Stimulated activated naive CD8-positive, alpha-beta T cell treated with anti-CD3 and anti-CD28 coated beads, Interleukin-15, amount 100 ng/mL, for 72 hours (primary cell): ENCODE measurements at regions not wholly inside any gene's neighbourhood (a gene's known extent, or its start where the extent isn't known, plus 50 kb on each side); places are given as distances from the start of the nearest gene placed in this dataset.

Experiments used
- ATAC-seq: fragments of 150-1000 bp; cut with Tn5 transposase; 2 replicates; pipeline ENCODE4 v1.10.0; 2021; ENCODE audit warnings: mild to moderate bottlenecking, moderate library complexity
- DNase-seq, 2 donors: peaks; one replicate each; pipeline ENCODE4 v3.0.0; 2021 to 2022
- H3K27ac Mint-ChIP-seq, 2 donors: one replicate each; pipeline ENCODE4 v1.8.0; 2022; ENCODE audit warnings: mild to moderate bottlenecking in 2 of 2, mixed read lengths in 2 of 2, moderate library complexity in 2 of 2
- H3K27me3 Mint-ChIP-seq: one replicate; pipeline ENCODE4 v1.8.0; 2022; ENCODE audit warnings: mixed read lengths
- H3K4me1 Mint-ChIP-seq: one replicate; pipeline ENCODE4 v1.8.0; 2022; ENCODE audit warnings: mild to moderate bottlenecking, mixed read lengths
- H3K4me3 Mint-ChIP-seq, 2 donors: one replicate each; pipeline ENCODE4 v1.8.0; 2022; ENCODE audit warnings: mild to moderate bottlenecking in 2 of 2, mixed read lengths in 2 of 2, moderate library complexity in 1 of 2
- H3K9me3 Mint-ChIP-seq, 2 donors: one replicate each; pipeline ENCODE4 v1.8.0; 2022; ENCODE audit warnings: mixed read lengths in 2 of 2

- Mint-ChIP-seq H3K27ac (no peak overlapping the region), H3K27me3 (no peaks in the 10 kb centered on the region), H3K4me3 (no peak overlapping the region), H3K9me3 (no peaks in the 10 kb centered on the region), H3K4me1 (no peaks in the 10 kb centered on the region)
- DNase-seq, result no peak
- ATAC-seq, result no peak
Measured at GRCh38 chr6:95249661-95250060, 327.7 kb upstream of the MANEA start.

DNA sequence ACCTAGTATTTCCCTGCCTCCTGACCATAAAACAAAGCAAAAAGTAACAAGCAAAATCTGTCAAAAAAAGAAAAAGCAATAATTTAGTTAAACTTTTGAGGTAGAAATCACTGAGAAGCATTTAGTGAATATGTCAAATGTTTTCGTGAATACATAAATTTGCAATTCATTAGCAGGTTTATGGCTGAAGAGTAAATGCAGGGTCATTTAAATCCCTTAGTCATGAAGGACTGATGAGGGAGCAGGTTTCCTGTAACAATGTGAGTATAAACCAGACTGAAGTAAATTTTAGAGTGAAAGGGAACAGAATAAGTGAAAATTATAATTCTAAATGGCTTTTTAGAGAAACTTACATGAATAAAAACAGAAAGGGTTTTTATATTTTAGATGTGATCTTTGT lies 313.5 kb upstream of the MANEA start:
- Mint-ChIP-seq H3K9me3 (no peaks in the 10 kb centered on the region), H3K27ac (no peak overlapping the region), H3K4me3 (no peak overlapping the region), H3K4me1 (no peaks in the 10 kb centered on the region), H3K27me3 (no peaks in the 10 kb centered on the region)
- ATAC-seq, result no peak
- no peak for DNase-seq

DNA sequence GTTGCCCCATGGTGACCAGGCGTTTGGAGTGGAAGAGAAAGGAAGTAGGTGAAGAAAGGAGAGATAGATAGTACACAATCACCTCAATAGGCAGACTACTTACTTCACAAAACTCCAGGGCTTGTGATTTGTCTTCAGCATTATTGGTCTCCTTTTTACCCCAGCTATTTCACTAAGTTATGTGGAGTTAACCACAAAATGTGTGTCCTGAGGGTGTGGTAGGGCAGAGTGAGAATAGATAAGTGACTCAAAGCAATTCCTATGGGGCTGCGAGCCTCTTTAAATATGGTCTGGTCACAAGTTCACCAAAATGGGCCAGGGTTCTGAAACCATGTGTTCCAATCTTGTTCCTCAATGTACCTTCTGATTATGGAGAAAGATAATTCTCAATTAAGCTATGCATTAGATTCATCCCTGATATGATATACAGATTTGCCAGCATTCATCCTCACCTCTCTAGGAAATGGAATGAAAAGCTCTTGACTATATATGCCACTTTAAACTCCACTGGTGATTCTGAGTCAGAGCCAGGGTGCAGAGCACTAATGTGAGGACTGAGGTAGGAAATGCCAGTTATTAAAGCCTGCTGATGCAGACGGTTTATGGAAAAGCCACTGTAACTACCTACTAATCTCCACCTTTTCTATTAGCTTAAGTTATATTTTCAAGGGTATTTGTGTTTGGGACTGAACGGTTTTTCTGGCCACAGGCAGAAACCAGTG lies 310.6 kb upstream of the MANEA start:
- Mint-ChIP-seq H3K27ac (no peak overlapping the region), H3K4me3 (no peak overlapping the region), H3K27me3 (no peaks in the 10 kb centered on the region), H3K9me3 (no peaks in the 10 kb centered on the region), H3K4me1 (no peaks in the 10 kb centered on the region)
- DNase-seq (no peak), ATAC-seq (no peak)

DNA sequence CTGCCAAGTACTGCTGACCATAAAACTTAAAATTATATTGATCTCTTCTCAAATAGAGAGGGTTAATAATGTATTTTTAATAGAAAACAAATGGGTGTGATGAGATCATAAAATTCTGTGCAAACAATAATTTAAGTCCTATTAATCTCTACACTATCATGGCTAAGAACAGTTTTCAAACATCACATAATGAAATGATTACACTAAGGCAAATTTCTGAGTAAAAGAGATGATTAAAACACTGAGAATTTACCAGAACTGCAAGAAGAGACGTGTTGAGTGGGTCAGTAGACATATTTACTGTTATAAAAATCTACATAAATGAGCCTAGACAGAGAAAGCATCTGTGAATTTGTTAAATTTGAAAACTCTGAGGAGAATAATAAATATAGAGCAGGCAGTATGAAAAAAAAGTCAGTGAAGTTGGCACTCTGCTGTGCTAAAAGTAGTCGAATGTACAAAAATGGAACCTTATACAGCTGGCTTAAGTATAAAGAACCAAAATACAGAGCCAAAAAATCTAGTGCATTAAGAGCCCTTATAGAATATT lies 302.6 kb upstream of the MANEA start:
- no peak for DNase-seq
- peaks cover 0 to 11% of the 10 kb centered on the region in 2 donors for H3K9me3 Mint-ChIP-seq
- no peak overlapping the region for H3K27ac Mint-ChIP-seq
- no peak overlapping the region for H3K4me3 Mint-ChIP-seq
- ATAC-seq, result no peak
- no peaks in the 10 kb centered on the region for H3K27me3 Mint-ChIP-seq
- H3K4me1 Mint-ChIP-seq, result no peaks in the 10 kb centered on the region

- Mint-ChIP-seq H3K27ac (no peak overlapping the region), H3K4me3 (no peak overlapping the region), H3K27me3 (no peaks in the 10 kb centered on the region), H3K9me3 (peaks cover 0 to 11% of the 10 kb centered on the region in 2 donors), H3K4me1 (no peaks in the 10 kb centered on the region)
- DNase-seq (no peak), ATAC-seq (no peak)
Measured at GRCh38 chr6:95279616-95280015, 297.7 kb upstream of the MANEA start.

DNA sequence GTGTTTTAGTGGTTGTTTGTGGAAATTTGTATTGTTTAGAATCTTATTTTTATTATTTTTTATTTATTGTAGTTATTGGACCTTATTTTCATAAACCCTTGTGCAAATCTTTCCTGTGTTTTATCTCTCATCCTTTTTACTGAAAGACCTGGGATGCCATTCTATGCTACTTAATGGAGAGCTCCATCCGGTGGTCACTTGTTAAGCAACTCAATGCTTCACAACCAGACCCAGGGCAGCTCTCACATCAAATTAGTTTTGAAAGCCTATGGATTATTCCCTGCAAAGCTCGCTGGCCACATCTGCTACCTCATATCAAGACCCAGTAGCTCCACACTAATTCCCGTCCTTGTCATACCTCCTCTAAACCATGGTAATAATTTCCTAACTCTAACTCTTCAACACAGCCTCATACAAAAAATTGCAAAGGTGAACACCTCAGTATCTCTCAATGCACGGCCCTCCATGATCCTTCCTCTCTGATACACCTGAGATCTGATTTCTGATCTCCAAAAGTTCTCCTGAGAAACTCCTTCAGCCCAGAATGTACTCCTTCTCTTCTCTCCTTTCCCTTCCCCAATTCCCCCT lies 296.6 kb upstream of the MANEA start:
- H3K4me1 Mint-ChIP-seq, result no peaks in the 10 kb centered on the region
- ATAC-seq, result no peak
- DNase-seq, result no peak
- H3K4me3 Mint-ChIP-seq, result no peak overlapping the region
- H3K27me3 Mint-ChIP-seq, result no peaks in the 10 kb centered on the region
- peaks cover 0 to 11% of the 10 kb centered on the region in 2 donors for H3K9me3 Mint-ChIP-seq
- peak overlapping the region in 1 of 2 donors; percentile 21 for H3K27ac Mint-ChIP-seq

- no peaks in the 10 kb centered on the region for H3K27me3 Mint-ChIP-seq
- no peaks in the 10 kb centered on the region for H3K9me3 Mint-ChIP-seq
- no peaks in the 10 kb centered on the region for H3K4me1 Mint-ChIP-seq
- no peak overlapping the region for H3K27ac Mint-ChIP-seq
- no peak for DNase-seq
- no peak overlapping the region for H3K4me3 Mint-ChIP-seq
- no peak for ATAC-seq
Measured at GRCh38 chr6:95285881-95286280, 291.5 kb upstream of the MANEA start.

GRCh38 chr6:95286874-95287273 lies 290.5 kb upstream of the MANEA start:
- no peaks in the 10 kb centered on the region for H3K4me1 Mint-ChIP-seq
- no peaks in the 10 kb centered on the region for H3K9me3 Mint-ChIP-seq
- H3K4me3 Mint-ChIP-seq, result no peak overlapping the region
- DNase-seq (no peak), ATAC-seq (no peak)
- H3K27me3 Mint-ChIP-seq, result no peaks in the 10 kb centered on the region
- no peak overlapping the region for H3K27ac Mint-ChIP-seq

GRCh38 chr6:95288251-95288650 lies 289.1 kb upstream of the MANEA start:
- Mint-ChIP-seq H3K27ac (no peak overlapping the region), H3K4me1 (no peaks in the 10 kb centered on the region), H3K9me3 (no peaks in the 10 kb centered on the region), H3K4me3 (no peak overlapping the region), H3K27me3 (no peaks in the 10 kb centered on the region)
- DNase-seq, result no peak
- ATAC-seq, result no peak

DNA sequence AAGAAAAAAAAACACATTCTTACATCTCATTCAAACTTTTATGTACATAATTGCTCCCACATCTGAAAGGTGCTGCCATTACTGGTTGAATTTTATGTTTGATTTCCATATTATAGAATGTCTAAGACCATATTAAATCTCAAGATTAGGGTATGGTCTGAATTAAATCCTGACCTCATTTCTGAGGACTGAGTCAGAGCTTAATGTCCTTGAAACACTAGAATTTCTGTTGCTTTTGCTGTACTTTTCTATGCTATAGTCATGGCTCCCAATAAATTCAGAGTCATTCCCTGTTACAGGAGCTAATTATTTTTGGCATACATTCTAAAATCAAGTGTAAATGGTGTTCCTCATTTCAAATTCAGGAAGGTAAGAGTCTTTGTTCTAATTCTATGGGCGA lies 285.3 kb upstream of the MANEA start:
- DNase-seq (no peak), ATAC-seq (no peak)
- Mint-ChIP-seq H3K9me3 (no peaks in the 10 kb centered on the region), H3K27ac (no peak overlapping the region), H3K27me3 (no peaks in the 10 kb centered on the region), H3K4me1 (no peaks in the 10 kb centered on the region), H3K4me3 (no peak overlapping the region)

DNA sequence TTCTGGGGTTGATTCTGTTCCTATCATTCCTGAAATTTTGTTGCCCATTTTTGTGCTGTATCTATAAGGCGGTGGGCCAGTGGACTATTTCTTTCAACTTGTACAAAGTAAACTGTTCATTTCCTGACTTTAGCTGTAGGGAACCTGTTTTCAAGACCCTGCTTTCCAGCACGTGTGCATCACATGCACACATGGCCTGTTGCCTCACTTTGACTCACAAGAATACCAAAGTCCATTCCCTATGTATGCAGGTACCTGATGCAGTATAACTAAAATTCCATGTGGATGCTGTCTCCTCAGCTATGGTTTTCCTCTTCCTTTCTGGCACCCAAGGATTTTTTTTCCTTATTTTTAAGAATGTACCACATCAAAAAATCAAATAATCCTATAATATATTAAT lies 284.1 kb upstream of the MANEA start:
- no peak for ATAC-seq
- Mint-ChIP-seq H3K4me3 (no peak overlapping the region), H3K9me3 (no peaks in the 10 kb centered on the region), H3K27me3 (no peaks in the 10 kb centered on the region), H3K4me1 (no peaks in the 10 kb centered on the region), H3K27ac (no peak overlapping the region)
- no peak for DNase-seq

DNA sequence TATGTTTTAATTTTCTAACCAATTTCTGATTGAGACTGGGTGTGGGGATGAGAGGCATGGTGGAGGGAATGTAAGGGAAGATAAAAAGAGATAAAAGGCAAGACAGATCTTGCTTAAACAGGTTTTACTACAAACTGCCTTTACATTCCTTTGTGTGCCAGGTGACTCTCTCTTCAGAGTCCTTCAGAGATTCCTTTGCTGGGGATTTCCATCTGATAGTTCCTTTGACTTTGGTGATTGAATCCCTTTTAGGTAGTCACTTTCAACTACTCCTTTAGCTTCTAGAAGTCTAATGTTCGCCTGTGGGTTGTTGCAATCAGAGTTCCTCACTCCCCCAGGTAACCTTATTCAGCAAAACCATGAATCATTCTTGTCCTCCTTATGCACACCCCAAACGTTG lies 283.3 kb upstream of the MANEA start:
- H3K27me3 Mint-ChIP-seq, result no peaks in the 10 kb centered on the region
- no peak overlapping the region for H3K4me3 Mint-ChIP-seq
- H3K27ac Mint-ChIP-seq, result no peak overlapping the region
- ATAC-seq (no peak), DNase-seq (no peak)
- no peaks in the 10 kb centered on the region for H3K9me3 Mint-ChIP-seq
- H3K4me1 Mint-ChIP-seq, result no peaks in the 10 kb centered on the region

GRCh38 chr6:95309545-95309944 lies 267.8 kb upstream of the MANEA start:
- DNase-seq (no peak), ATAC-seq (no peak)
- Mint-ChIP-seq H3K27me3 (no peaks in the 10 kb centered on the region), H3K4me1 (no peaks in the 10 kb centered on the region), H3K9me3 (no peaks in the 10 kb centered on the region), H3K4me3 (no peak overlapping the region), H3K27ac (no peak overlapping the region)

DNA sequence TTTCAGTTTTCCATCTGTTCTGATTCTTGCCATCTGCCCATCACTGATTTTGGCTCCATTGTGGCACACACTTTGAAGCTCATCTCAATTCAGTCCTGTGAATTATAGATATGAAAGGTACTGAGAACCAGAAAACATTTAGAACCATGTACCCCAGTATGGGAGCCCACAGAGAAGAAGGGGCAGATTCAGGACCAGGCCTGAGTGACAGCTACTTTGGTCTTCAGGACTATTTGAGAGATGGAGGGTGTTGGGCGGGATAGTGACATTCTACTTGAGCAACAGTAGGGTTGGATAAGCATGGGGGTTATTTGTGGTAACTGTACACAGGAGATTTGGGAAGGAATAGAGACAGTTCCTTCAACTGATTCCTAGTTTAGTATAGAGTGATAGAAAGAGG lies 259.2 kb upstream of the MANEA start:
- DNase-seq, result no peak
- Mint-ChIP-seq H3K27me3 (no peaks in the 10 kb centered on the region), H3K9me3 (no peaks in the 10 kb centered on the region), H3K4me3 (no peak overlapping the region), H3K27ac (no peak overlapping the region), H3K4me1 (no peaks in the 10 kb centered on the region)
- ATAC-seq, result no peak

- no peak for DNase-seq
- Mint-ChIP-seq H3K9me3 (no peaks in the 10 kb centered on the region), H3K4me1 (no peaks in the 10 kb centered on the region), H3K4me3 (no peak overlapping the region), H3K27me3 (no peaks in the 10 kb centered on the region), H3K27ac (no peak overlapping the region)
- ATAC-seq, result no peak
Measured at GRCh38 chr6:95321126-95321525, 256.2 kb upstream of the MANEA start.

DNA sequence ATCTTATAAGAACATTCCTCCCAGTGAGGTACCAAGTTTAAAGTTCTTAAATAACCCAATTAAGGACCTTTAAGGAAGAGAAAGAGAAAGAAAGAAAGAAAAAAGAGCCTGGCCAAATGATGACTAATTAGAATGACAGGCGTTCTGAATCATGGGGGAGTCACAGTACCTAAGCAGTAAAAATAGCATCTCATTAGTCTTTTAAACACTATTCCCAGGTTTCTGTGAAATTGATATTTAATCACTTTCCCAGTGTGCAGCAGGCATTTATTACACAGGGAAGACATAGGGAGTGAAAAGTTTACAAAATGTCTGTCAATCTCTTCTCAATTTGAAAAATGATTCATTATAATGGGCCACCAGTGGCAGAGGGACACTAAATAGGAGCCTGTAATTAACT lies 251.4 kb upstream of the MANEA start:
- ATAC-seq (no peak), DNase-seq (no peak)
- Mint-ChIP-seq H3K4me1 (no peaks in the 10 kb centered on the region), H3K27me3 (no peaks in the 10 kb centered on the region), H3K27ac (no peak overlapping the region), H3K4me3 (no peak overlapping the region), H3K9me3 (no peaks in the 10 kb centered on the region)

- H3K27ac Mint-ChIP-seq, result no peak overlapping the region
- DNase-seq (no peak), ATAC-seq (no peak)
- no peak overlapping the region for H3K4me3 Mint-ChIP-seq
- no peaks in the 10 kb centered on the region for H3K4me1 Mint-ChIP-seq
- H3K9me3 Mint-ChIP-seq, result no peaks in the 10 kb centered on the region
- H3K27me3 Mint-ChIP-seq, result no peaks in the 10 kb centered on the region
Measured at GRCh38 chr6:95328231-95328630, 249.1 kb upstream of the MANEA start.
